ENCODE measurements at regions not wholly inside any gene's neighbourhood (a gene's known extent, or its start where the extent isn't known, plus 50 kb on each side); places are given as distances from the start of the nearest gene placed in this dataset.

- no peak overlapping the region for H3K4me3 ChIP-seq
- H3K4me1 ChIP-seq, result no peaks in the 10 kb centered on the region
- no peaks in the 10 kb centered on the region for H3K27me3 ChIP-seq
- no peak overlapping the region for H3K27ac ChIP-seq
- H3K36me3 ChIP-seq, result no peaks in the 10 kb centered on the region
- H3K9me3 ChIP-seq, result no peaks in the 10 kb centered on the region
- no peak for DNase-seq
- TF ChIP-seq POLR2A (IDR thresholded peaks at IDR 0.05), result no peak
- TF ChIP-seq, protein P1, sequence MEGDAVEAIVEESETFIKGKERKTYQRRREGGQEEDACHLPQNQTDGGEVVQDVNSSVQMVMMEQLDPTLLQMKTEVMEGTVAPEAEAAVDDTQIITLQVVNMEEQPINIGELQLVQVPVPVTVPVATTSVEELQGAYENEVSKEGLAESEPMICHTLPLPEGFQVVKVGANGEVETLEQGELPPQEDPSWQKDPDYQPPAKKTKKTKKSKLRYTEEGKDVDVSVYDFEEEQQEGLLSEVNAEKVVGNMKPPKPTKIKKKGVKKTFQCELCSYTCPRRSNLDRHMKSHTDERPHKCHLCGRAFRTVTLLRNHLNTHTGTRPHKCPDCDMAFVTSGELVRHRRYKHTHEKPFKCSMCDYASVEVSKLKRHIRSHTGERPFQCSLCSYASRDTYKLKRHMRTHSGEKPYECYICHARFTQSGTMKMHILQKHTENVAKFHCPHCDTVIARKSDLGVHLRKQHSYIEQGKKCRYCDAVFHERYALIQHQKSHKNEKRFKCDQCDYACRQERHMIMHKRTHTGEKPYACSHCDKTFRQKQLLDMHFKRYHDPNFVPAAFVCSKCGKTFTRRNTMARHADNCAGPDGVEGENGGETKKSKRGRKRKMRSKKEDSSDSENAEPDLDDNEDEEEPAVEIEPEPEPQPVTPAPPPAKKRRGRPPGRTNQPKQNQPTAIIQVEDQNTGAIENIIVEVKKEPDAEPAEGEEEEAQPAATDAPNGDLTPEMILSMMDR (IDR thresholded peaks at IDR 0.05), result no peak
Measured at GRCh38 chr13:39981056-39981455, 325.6 kb downstream of the COG6 start.

- H3K4me1 ChIP-seq, result no peaks in the 10 kb centered on the region
- no peaks in the 10 kb centered on the region for H3K27me3 ChIP-seq
- TF ChIP-seq, protein P1 (IDR thresholded peaks at IDR 0.05), result no peak
- TF ChIP-seq POLR2A (IDR thresholded peaks at IDR 0.05), result no peak
- H3K9me3 ChIP-seq, result no peaks in the 10 kb centered on the region
- no peak overlapping the region for H3K4me3 ChIP-seq
- H3K27ac ChIP-seq, result no peak overlapping the region
- DNase-seq, result no peak
- no peaks in the 10 kb centered on the region for H3K36me3 ChIP-seq
Measured at GRCh38 chr13:39982745-39983144, 327.3 kb downstream of the COG6 start.

GRCh38 chr13:39985071-39985470 lies 329.6 kb downstream of the COG6 start:
- Histone ChIP-seq H3K36me3 (no peaks in the 10 kb centered on the region), H3K27me3 (no peaks in the 10 kb centered on the region), H3K27ac (no peak overlapping the region), H3K4me3 (no peak overlapping the region), H3K4me1 (no peaks in the 10 kb centered on the region), H3K9me3 (no peaks in the 10 kb centered on the region)
- TF ChIP-seq, protein P1 (IDR thresholded peaks at IDR 0.05), result no peak
- no peak for TF ChIP-seq POLR2A (IDR thresholded peaks at IDR 0.05)
- no peak for DNase-seq

- no peak overlapping the region for H3K4me3 ChIP-seq
- TF ChIP-seq, protein P1 (IDR thresholded peaks at IDR 0.05), result no peak
- no peak for TF ChIP-seq POLR2A (IDR thresholded peaks at IDR 0.05)
- no peaks in the 10 kb centered on the region for H3K4me1 ChIP-seq
- no peaks in the 10 kb centered on the region for H3K36me3 ChIP-seq
- DNase-seq, result no peak
- H3K9me3 ChIP-seq, result no peaks in the 10 kb centered on the region
- no peaks in the 10 kb centered on the region for H3K27me3 ChIP-seq
- no peak overlapping the region for H3K27ac ChIP-seq
Measured at GRCh38 chr13:39988351-39988750, 332.9 kb downstream of the COG6 start.

DNA sequence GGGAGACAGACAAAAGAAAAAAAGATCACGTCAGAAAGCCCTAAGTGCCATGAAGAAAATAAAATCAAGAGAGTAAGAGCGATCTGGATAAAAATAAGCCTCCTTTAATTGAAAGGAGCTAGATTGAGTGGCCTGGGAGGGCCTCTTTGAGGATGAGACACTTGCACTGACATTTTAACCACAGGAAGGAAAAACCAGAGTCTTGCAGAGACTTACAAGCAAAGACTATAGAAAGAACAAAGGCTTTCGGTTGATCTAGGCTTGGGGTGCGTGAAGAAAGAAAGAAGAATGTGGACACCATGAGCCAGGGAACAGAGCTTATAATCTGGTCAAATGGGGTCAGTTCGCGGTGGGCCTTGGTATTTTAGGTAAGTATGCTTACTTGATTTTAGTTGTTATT lies 342.7 kb downstream of the COG6 start:
- H3K4me3 ChIP-seq, result no peak overlapping the region
- TF ChIP-seq POLR2A (IDR thresholded peaks at IDR 0.05), result no peak
- no peaks in the 10 kb centered on the region for H3K4me1 ChIP-seq
- no peak for DNase-seq
- no peaks in the 10 kb centered on the region for H3K36me3 ChIP-seq
- no peaks in the 10 kb centered on the region for H3K27me3 ChIP-seq
- H3K9me3 ChIP-seq, result no peaks in the 10 kb centered on the region
- H3K27ac ChIP-seq, result no peak overlapping the region

DNA sequence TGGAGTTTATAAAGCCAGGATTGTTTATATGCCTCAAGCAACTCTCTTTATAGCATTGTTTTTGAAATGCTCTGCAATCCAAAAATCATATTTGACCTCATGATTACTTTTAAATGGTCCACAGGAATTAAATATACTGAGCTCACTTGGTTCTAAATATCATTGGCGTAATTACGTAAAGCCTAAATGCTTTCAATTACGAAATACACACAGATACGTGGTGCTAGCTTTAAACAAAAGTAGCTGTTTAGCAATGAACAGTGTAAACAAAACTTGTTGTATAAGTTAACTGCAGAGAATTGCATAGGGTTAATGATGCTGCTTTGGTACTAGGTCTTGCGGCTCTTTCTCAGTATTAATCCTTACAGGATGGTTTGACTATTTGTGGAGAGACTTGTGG lies 346.6 kb downstream of the COG6 start:
- Histone ChIP-seq H3K9me3 (no peaks in the 10 kb centered on the region), H3K4me1 (no peaks in the 10 kb centered on the region), H3K27ac (no peak overlapping the region), H3K36me3 (no peaks in the 10 kb centered on the region), H3K27me3 (no peaks in the 10 kb centered on the region), H3K4me3 (no peak overlapping the region)
- TF ChIP-seq, protein P1 (IDR thresholded peaks at IDR 0.05), result no peak
- no peak for TF ChIP-seq POLR2A (IDR thresholded peaks at IDR 0.05)
- DNase-seq, result no peak

All from Peyer's patch (tissue), 4 donors.